Heart left ventricle (tissue), 16 donors: ENCODE measurements at regions not wholly inside any gene's neighbourhood (a gene's known extent, or its start where the extent isn't known, plus 50 kb on each side); places are given as distances from the start of the nearest gene placed in this dataset.

Source experiments
- ATAC-seq, 4 donors: fragments of 200-7000 bp; cut with Tn5 transposase; one replicate each; pipeline ENCODE4 v1.9.1; 2020 to 2022; ENCODE audit warnings: moderate library complexity in 4 of 4, mild to moderate bottlenecking in 3 of 4, moderate number of reproducible peaks in 1 of 4
- DNase-seq, 5 donors: peaks; one replicate each; pipeline ENCODE4 v3.0.0-alpha.2; 2020
- H3K27ac ChIP-seq, 12 donors: fragments of 200-600 bp; sonication (generic) in 4 of 12; one replicate each; pipeline versions ENCODE4 v1.5.0 to v1.8.0; 2016 to 2022; ENCODE audit warnings: mild to moderate bottlenecking in 2 of 12
- H3K27me3 ChIP-seq, 9 donors: fragments of 200-600 bp; sonication (generic) in 2 of 9; one replicate each; pipeline versions ENCODE4 v1.5.1 to v1.8.0; 2016 to 2022; ENCODE audit warnings: mild to moderate bottlenecking in 3 of 9
- H3K36me3 ChIP-seq, 9 donors: fragments of 200-600 bp; sonication (generic) in 2 of 9; one replicate each; pipeline versions ENCODE4 v1.5.0 to v1.8.0; 2018 to 2022; ENCODE audit warnings: mild to moderate bottlenecking in 2 of 9
- H3K4me1 ChIP-seq, 12 donors: fragments of 200-600 bp; sonication (generic) in 4 of 12; one replicate each; pipeline versions ENCODE4 v1.5.0 to v1.8.0; 2016 to 2022; ENCODE audit warnings: mild to moderate bottlenecking in 3 of 12
- H3K4me3 ChIP-seq, 12 donors: fragments of 200-600 bp; sonication (generic) in 4 of 12; one replicate each; pipeline versions ENCODE4 v1.5.0 to v1.8.0; 2017 to 2022; ENCODE audit warnings: mild to moderate bottlenecking in 9 of 12, moderate library complexity in 4 of 12
- H3K9me3 ChIP-seq, 12 donors: fragments of 200-600 bp; sonication (generic) in 4 of 12; one replicate each; pipeline versions ENCODE4 v1.5.0 to v1.8.0; 2016 to 2022; ENCODE audit warnings: mild to moderate bottlenecking in 1 of 12
- POLR2A ChIP-seq, 2 donors: fragments of 450-650 bp; IDR thresholded peaks; one replicate each; pipeline ENCODE4 v1.6.1; 2017; ENCODE audit warnings: antibody characterized with exemption in 2 of 2, mild to moderate bottlenecking in 2 of 2, moderate library complexity in 2 of 2
- WGBS, 4 donors: extraction: QIAGEN DNeasy Blood & Tissue Kit in 2 of 4; methylation state at CpG; one replicate each; pipeline versions ENCODE4 v1.1.5 to v1.1.7; 2013 to 2018; 5-methylcytosine and 5-hydroxymethylcytosine counted together
- intact Hi-C, 10 donors: fragments of 100-400 bp; cut with DNase I; formaldehyde crosslinking; loops; one replicate each; pipeline versions ENCODE4 v1.11.1 to v1.14.2; 2022
- TF ChIP-seq, protein P1 (sequence below), 12 donors: fragments of 200-600 bp; sonication (generic) in 4 of 12; IDR thresholded peaks; one replicate each; pipeline versions ENCODE4 v1.5.0 to v1.8.0; 2018 to 2022; ENCODE audit warnings: antibody characterized with exemption in 12 of 12, mild to moderate bottlenecking in 5 of 12
- donor health status: ischemic (EF 13 %, LVEDD 7.1; RV severe dilation, severe dysfunction).
- donor health status: healthy with polysubstance abuse.
- donor health status: DM: no; HTN: yes; CAD: no.
- donor health status: DM: no; HTN: no; CAD: no.
- donor health status: ischemic (EF 25% LVEDD 6.9; RV normal size, moderate dysfunction).
- donor health status: ischemic (EF 25% LVEDD 5.7; RV mildly dilated, moderate dysfunction).
- donor health status: healthy.
- donor health status: DM: yes; HTN: yes; CAD: no.
- donor health status: ischemic (EF 35%, LVEDD 5.7; RV mildly dilated, moderate dysfunction).
- donor health status: nonischemic (EF 11% LVEDD 7.7; RV severe dilation, severe dysfunction).
- donor health status: DM: yes; HTN: yes; CAD: no.
- donor health status: PGD.
- donor health status: ischemic (EF 29% LVEDD 5.4; RV normal size, mild dysfunction).
- donor health status: nonischemic (EF 23%, LVEDD 6.1; RV moderate dilation, normal function).

DNA sequence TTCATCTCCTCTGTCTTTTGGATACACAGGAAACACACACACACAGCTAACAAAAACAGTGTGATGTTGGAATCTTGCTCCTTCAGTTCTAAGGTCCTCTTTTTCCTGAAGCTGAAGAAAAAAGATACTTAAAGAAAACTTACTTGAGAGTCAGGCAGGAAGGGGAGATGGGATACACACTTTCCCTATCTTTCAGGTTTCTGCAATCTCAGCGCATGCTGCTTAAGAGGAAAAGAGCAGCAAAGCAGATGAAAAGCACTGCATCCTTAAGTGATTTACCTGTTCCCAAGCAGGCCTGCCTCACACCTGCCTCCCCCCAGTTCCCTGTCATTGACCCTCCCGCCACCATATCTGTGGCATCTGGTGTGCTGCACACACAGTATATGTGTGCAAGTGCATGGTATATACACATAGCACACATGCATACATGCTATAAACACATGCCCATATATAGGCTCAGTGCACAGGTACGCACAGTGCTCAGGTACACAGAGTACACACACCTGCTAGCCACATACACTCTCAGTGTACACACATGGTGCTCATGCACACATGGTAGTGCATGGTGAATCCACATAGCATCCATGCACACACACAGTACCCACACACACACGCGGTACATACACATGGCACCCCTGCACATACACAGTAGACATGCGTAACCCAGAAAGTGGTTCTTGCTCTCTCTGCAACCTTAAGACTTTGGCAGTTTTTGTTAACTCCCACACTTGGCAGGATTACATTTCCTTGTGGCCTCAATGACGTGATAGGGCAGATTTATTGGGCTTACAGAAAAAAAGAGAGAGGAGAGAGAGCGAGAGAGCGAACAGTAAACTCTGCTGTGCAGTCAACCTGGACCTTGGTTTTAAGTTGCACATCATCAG, 166.9 kb downstream of the TOMM20 start:
- intact Hi-C loops: loop anchor here in 7 of 10 donors (5.0 to 10.0 kb wide), 6 partner anchors 34 to 543 kb away; partner anchors contain the start of genes IRF2BP2 (in 2 of the 7) and B3GALNT2 (in 1 of the 7)
- WGBS, 4 donors: 58 to 66% (median 62%) methylated on average over 9 of the region's 9 CpGs
- Histone ChIP-seq H3K36me3 (no peaks in the 10 kb centered on the region), H3K27ac (peak overlapping the region; percentile 24 to 99 (median 72)), H3K9me3 (no peaks in the 10 kb centered on the region), H3K4me3 (peak overlapping the region in 2 of 12 donors; percentile 27 to 32), H3K27me3 (no peaks in the 10 kb centered on the region), H3K4me1 (peaks cover 9 to 89% (median 52%) of the 10 kb centered on the region in 12 donors)
- DNase-seq (peak in 1 of 5 donors; percentile 49), ATAC-seq (peak; percentile 22 to 63 (median 45))
- TF ChIP-seq POLR2A (IDR thresholded peaks at IDR 0.05): no peak
- TF ChIP-seq, protein P1, sequence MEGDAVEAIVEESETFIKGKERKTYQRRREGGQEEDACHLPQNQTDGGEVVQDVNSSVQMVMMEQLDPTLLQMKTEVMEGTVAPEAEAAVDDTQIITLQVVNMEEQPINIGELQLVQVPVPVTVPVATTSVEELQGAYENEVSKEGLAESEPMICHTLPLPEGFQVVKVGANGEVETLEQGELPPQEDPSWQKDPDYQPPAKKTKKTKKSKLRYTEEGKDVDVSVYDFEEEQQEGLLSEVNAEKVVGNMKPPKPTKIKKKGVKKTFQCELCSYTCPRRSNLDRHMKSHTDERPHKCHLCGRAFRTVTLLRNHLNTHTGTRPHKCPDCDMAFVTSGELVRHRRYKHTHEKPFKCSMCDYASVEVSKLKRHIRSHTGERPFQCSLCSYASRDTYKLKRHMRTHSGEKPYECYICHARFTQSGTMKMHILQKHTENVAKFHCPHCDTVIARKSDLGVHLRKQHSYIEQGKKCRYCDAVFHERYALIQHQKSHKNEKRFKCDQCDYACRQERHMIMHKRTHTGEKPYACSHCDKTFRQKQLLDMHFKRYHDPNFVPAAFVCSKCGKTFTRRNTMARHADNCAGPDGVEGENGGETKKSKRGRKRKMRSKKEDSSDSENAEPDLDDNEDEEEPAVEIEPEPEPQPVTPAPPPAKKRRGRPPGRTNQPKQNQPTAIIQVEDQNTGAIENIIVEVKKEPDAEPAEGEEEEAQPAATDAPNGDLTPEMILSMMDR (IDR thresholded peaks at IDR 0.05): no peak

DNA sequence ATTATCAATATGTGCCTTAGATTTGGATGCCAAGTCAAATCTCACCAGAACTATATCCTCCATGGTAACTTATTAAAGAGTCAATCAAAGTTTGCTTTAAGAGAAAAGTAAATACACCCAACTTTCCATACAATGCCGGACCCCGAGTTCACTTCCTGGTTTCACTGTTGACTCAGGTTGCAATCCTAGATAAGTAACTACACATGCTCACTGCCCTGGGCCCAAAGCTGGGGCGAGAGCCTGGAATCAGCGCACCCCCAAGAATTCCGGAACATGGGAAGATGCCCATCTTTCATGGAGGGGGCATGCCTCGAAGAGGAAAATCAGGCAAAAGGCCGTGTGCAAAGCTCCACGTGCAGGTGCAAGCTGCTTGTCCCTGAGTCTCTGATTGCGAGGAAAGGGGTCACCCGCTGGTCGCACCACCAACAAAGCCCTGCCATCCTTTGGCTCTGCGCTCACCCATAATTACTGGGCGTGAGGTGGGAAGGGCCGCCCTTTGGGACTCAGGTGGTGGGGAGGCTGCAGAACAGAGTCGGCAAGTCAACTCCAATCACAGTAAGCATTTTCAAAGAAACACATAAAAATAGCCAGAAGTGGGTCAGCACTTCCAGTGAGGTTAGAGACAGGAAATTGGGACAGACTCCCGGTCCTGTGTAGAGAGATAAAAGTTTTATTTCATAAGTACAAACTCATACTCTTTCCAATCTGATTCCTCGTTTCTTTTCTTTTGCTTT, 167.7 kb downstream of the TOMM20 start:
- intact Hi-C loops: loop anchor here in 7 of 10 donors (5.0 to 10.0 kb wide), 6 partner anchors 34 to 544 kb away; partner anchors contain the start of genes IRF2BP2 (in 2 of the 7) and B3GALNT2 (in 1 of the 7)
- ATAC-seq (peak; percentile 3 to 36 (median 28)), DNase-seq (no peak)
- TF ChIP-seq POLR2A (IDR thresholded peaks at IDR 0.05): no peak
- TF ChIP-seq, protein P1 (IDR thresholded peaks at IDR 0.05): no peak
- H3K9me3 ChIP-seq: no peaks in the 10 kb centered on the region
- peak overlapping the region; percentile 24 to 99 (median 72) for H3K27ac ChIP-seq
- no peaks in the 10 kb centered on the region for H3K36me3 ChIP-seq
- WGBS, 4 donors: 60 to 66% (median 63%) methylated on average over 17 of the region's 17 CpGs
- no peak overlapping the region for H3K4me3 ChIP-seq
- no peaks in the 10 kb centered on the region for H3K27me3 ChIP-seq
- peaks cover 9 to 97% (median 58%) of the 10 kb centered on the region in 12 donors for H3K4me1 ChIP-seq

DNA sequence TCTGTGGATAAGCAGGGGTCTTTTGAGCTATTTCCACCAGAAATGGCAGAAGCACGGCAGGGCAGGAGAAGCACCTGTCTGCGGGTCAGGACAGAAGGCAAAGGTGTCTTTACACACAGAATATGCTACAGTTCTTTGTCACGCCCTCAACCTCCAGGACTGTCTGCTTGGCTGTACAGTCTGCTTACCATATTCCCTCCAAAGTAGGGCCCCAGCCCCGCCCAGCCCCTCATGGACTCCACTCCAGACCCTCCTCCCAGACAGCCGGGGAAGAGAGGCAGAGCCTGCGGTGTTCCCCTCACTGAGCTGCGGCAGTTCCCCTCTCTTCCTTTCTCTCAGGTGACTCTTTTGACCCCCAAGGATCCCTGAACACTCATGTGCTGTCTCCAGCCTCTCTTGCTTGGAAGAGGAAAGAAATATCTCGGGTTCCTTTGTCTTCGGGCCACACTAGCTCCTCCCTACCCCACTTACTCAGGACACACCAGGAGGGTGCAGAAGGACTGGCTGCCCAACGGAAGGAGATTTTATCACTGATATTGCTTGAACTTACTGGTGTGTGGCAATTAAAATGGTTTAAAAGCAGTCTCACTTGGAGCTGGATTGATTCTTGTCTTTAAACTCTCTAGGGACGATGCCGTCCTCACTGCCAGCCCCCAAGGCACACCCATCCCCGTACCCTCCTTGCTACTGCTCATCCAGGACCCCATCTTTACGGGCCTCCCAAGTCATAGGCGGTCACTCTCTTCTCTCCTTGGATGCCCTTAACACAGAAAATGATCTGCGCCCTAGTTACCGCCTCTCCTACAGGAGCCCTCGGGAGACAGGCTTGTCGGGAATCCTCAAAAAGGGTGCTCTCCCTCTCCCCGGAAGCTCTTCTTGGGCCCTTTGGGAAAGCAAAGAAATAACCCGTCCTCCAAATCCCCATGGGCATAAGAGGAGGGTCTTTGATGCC, 169.7 kb downstream of the TOMM20 start:
- intact Hi-C loops: no loop called here
- H3K27ac ChIP-seq: peak overlapping the region in 1 of 12 donors; percentile 99
- TF ChIP-seq POLR2A (IDR thresholded peaks at IDR 0.05): no peak
- TF ChIP-seq, protein P1 (IDR thresholded peaks at IDR 0.05): no peak

More for the DNA sequence above, 169.7 kb downstream of the TOMM20 start:
- ATAC-seq (no peak), DNase-seq (no peak)
- Histone ChIP-seq H3K9me3 (no peaks in the 10 kb centered on the region), H3K36me3 (no peaks in the 10 kb centered on the region), H3K4me3 (no peak overlapping the region), H3K27me3 (no peaks in the 10 kb centered on the region), H3K4me1 (peaks cover 6 to 100% (median 53%) of the 10 kb centered on the region in 12 donors)
- WGBS, 4 donors: 91 to 93% (median 92%) methylated on average over 21 of the region's 21 CpGs
